ENCODE measurements at regions not wholly inside any gene's neighbourhood (a gene's known extent, or its start where the extent isn't known, plus 50 kb on each side); places are given as distances from the start of the nearest gene placed in this dataset.

DNA sequence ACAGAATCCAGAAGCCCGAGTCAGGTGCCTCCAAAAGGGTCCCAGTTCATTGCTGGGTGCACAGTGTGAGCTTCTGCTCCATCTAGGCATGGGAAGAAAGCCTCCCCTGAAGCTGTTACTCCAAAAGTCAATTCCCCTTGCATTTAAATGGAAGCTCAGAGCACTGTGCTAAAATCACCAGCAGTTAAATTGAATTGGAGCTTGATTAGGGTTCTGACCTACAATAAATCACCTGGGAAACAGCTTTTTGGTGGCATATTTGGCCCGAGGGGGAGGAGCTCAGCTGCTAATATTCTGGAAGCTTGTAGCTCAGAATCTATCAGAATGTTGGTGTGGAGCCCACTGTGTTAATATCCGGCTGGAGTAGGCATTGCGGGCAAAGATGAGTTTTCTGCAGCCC is 87.1 kb upstream of the RGMA start:
- no peak for DNase-seq

DNA sequence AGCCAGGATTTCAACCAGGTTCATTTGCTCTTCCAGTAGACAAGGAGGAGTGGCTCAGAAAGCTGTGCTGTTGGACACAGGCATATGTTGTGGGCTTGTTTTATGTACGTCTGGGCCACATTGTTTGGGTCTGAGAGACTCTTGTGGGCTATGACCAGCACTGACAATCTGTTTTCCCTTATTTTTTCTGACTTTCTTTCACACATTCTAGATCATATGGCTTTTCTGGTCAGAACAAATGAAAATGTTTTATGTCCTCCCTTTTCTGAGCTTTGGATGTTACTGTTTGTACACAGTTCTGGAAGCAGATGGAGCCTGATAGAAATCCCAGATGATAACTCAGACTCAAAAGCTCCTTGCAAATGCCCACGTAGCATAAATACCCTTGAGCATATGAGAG is 85.8 kb upstream of the RGMA start:
- DNase-seq = no peak

DNA sequence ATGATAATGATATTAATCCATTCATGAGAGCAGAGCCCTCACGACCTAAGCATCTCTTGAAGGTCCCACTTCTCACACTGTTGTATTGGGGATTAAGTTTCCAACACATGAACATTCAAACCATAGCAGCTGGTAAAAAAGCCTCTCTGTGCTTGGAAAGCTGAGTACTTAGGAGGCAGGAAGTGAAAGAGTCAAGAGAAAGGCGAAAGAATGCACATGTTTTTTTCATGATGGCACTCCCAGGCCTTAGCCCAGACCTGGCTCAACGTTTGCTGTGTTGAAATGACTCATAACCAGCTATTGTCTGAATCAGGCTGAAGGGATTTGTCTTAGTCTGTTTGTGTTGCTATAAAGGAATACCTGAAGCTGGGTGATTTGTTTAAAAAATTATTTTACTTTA is 84.4 kb upstream of the RGMA start:
- no peak for DNase-seq

DNA sequence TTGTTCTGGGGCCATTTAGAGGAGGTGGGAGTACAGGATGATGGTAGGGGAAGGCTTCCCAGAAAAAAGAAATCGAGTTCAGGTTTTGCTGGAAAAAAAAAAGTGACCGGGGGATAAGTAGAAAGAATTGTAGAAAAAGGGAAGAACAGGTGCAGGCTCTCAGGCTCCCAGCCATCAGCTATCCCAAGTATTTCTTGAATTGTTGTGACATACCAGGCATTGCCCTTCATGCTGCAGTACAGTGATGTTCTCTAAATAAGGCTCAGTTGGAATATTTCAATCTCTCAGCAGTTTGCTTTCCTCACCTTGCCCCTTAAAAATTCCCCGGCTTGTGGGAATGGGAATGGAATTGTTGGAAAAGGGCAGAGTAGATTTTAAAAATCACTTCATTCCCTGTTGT is 82.5 kb upstream of the RGMA start:
- DNase-seq = no peak

DNA sequence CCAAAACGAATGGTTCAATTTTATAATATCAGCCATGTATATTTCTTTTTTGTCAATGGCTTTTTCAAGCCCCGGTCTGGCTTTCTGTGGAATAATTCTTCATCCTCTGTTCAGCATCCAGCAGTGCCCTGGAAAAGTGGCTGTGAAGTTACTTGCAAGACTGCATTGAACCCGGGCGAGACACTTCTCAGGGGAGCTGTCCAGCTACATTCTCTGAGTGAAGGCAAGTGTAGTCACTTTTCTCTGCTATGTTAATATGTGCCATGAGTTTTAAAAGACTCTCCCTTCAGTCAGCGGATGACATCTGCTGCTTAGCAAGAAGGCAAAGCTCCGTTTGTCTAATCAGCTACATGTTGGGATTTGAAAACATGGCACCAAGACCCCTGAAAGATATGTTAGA is 81.3 kb upstream of the RGMA start:
- peak; percentile 25 for DNase-seq

DNA sequence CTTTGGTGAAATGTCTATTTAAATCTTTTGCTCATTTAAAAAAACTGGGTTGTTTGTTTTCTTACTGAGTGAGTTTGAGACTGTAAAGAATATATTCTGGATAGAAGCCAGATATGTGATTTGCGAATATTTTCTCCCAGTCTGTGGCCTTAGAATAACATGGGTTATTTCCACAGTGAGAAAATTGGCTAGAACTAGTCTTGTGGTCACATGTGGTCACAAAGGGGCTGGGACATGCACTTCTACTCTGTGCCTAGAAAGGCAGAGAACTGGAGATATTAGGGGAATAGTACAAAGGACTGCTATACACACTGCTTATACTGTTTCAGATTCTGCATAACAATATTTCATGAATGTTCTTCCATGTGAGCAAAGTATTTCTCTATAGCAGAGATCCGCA is 79.9 kb upstream of the RGMA start:
- DNase-seq = peak; percentile 20

DNA sequence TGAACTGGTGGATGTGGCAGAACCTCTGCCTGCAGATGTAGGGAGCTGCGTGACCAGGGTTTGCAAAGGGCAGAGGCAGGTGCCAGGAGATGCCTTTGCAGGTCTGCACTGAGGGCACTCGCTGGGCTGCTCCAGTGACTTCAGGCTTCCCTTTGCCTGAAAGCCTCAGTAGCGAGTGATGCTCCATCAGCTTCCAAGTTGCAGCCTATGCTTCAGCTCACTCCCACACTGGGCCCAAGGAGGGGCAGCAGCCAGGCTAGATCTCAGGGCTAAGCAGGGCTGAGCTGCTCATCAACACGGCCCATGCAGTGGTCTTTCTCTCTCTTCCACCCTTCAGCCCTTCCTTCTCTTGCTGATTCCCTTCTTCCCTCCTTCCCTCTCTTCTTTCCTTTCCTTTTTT is 78.3 kb upstream of the RGMA start:
- no peak for DNase-seq

DNA sequence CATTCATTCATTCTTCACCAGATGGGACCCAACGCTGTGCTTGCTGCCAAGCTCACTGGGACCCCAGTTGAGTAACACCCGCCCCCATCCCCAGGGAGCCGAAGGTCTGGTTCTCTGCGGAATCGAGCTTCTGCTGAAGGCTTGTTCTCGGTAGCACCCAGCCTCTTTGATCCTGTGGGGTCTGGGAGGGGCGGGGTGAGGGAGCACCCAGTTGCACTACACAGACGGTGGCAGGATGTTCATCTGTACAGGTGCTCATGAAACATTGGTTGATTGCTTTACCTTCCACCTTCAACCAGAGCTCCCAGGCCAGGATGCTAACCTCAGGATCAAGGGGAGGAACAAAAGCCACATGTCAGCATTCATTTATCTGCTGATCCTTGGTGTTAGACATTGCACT is 77.7 kb upstream of the RGMA start:
- no peak for DNase-seq

DNA sequence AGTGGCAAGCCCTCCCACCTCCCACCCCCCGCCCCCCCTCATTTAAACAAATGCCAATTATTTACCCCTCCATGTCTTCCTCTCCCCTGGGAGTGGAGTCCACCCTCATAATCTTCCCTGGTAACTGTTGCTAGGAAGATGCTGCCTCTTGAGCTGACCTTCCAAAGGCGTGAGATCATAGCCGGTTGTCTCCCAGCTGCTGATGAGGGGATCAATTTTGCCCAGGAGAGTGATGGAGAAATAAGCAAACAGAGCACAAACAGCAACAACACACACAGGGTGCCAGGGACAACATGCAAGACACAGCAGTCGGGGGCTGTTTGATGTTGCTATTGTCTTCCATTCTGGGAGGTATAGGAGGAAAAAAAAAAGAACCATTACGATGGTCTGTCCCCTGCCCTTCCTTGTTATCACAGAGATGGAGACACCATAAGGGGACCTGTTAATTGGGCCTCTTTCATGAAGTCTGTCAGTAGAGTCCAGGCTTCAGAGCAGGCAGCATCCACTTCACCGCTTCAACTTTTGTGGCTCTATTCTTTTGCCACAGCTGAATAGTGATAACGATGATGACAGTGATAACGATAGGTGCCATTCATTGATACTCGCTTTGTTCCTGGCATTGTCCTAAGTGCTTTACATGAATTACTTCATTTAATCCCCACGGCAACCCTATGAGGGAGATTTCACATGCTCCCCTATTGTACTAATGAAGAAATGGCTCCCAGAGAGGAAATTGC is 76.9 kb upstream of the RGMA start:
- peak; percentile 69 for DNase-seq

DNA sequence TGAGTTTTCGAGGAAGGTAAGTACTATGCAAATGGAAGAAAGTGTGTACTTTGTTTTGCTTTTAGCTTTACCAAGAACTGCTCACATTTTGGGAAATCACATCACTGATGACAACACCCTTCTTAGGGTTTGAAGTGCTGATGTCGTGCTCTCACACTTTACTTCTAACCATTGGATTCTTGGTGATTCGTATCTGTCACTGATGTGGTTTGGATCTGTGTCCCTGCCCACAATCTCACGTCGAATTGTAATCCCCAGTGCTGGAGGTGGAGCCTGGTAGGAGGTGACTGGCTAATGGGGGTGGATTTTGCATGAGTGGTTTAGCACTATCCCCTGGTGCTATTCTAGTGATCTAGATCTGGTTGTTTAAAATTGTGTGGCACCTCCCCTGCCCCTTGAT is 75.4 kb upstream of the RGMA start:
- DNase-seq = no peak

DNA sequence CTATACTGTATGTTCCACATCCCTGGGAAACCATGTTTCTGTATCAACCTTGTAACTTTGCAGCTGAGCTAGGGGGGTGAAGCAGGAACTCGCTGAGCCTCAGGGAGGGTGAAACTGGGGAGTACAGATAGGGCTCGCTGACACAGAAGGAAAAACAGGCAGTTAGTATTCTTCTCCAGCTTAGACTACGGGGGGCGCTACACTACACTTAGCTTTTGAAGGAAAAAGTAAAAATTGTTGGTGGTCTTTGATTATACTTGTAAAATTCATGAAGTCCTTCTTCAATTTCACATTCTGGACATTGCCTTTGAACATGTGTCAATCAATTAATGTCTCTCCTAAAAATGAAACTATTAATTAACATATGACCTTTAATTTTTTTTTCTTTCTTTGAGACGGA is 73.5 kb upstream of the RGMA start:
- DNase-seq = no peak

DNA sequence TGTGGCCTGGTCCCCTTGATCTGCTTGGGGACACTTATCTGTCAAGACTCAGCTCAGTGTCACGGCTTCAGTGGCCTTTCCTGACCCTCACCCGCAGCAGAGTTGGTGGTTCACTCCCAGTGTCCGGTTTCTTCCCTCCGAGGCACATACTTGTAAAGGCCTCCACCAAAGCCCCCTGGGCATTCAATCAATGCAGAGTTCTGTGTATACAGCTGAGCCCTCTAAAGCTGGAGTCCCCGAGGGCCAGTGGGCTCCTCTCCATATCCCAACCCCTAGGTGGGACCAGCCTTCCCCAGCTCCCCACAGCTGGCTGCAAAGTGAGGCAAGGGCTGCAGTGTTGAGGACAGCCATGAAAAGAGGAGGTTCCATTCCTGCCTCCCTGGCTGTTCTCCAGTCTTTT is 70.9 kb upstream of the RGMA start:
- DNase-seq = peak; percentile 22

DNA sequence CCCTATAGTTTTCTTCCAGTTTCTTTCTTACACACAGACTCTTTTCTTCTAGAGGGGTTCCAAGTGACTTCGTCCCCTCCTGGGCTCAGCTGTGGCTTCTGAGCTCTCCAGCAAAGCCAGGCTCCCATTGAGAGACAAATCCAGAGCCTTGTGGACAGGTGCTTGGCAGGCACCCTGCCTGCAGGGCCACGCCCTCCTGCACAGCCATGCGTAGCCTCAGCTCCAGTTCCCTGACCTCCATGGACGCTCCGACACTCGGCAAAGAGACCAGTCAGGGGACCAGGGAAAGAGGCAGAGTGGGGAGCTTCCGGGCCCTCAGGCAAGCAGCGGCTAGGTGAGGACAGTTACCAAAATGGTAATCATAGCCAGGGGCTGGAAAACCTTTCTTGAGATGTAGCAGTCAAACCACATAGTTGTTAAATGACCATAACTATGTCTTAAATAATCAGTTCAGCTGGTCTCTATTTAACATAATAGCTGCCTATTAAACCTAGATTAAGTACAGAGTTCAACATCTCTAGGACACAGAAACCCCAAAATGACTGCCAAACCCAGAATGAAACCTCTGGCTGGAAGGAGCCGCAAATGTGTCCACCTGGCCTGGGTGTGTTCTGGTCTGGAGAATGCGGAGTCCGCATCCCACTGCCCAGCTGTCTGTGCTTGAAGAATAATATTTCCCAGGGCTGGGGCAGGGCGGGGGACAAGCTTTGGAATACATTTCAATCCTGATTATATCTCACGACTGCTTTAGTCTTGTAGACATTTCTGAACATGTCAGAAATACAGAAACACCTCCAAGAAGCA is 69.3 kb upstream of the RGMA start:
- DNase-seq = no peak

DNA sequence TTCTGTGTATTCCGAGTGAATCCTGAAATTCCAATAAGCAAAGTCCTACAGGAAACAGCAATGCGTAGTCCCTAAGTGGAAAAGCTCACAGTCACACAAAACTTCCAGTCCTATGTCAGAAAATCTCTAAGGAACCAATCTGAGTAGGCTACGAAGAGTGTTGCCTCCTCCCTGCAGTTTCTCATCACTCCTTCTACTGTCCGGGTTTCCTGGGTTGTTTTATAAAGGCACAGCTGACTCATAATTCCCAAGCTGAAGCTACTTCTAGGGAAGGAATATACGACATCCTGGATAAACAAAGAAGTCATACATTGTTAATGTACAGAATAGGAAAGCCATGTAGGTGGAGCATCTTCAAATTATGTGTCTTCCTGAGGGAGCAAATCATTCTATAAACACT is 65.7 kb upstream of the RGMA start:
- no peak for DNase-seq

DNA sequence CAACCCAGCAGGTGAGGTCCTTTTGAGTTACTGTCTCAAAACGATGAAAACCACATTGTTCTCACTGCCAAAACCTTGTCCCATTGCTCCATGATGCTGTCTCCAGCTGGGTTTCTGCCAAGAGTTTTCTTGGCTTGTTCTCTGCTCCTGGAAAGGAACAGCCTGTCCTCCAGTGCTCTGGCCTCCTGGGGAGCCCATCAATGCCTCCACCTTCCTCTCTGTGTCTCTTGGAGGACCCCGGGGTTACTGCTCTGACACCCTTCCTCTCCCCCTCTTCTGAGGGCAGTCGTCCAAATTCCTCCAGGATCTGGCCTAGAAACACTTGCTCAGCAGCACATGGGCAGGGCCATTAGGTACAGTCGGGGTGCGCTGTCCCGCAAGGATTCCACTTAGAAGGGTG is 63.9 kb upstream of the RGMA start:
- DNase-seq = peak; percentile 61

DNA sequence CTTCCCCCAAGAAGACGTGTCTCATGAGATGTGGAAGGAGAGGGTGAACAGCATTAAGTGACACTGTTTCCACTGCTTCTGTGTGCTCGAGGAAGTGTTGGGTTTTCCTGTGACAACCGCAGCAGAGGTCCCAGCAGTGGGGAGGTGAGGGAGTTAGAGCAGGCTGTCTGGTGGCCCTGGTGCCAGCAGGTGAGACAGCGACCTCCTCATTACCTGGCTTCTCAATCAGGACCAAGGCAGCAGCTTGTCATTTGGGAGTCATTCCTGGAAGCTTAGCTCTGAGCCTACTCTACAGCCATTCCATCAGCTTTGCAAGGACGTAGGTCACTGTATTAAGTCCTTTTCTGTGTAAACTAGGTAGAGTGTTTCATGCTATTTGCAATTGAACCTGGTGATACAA is 63.3 kb upstream of the RGMA start:
- DNase-seq = no peak

DNA sequence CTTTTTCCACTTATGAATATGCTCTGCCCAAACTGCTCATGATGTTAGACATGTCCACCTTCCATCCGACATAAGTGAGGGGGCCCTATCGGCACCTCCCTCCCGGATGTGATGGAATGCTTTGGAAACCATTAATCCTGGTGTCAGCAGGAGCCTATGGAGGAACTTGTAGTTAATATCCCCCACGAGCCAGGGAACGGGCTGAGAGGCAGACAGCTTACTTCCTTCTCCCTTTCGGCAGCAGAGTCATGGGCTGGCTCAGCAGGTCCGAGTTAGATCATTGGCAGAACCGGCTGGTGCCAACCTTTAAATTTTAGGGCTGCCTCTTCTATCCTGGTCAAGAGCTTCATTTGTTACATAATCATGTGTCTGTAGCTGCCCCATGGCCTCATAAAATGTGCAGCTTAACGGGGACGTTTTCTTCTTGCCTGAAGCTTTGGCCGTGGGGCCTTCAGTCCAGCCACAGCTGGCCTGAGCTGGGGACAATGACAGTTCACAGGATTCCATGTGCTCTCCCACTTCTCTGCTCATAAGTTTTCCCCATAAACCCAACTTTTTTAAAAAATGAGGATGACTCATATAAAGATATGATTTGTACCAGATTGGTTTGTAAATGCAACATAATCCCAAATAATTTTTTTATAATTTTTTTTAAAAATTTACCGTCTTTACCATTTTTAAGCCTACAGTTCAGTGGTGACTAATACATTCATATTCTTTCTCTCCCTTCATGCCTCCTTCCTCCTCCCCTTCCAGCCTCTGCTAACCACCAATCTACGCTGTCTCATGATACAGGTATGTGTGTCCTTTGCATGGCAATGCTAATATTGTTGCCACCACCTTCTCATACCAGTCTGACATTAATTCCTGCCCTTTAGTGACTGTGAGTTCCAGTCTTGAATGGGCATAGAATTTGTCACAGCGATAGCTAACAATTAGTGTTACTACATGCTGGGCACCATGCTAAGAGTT is 62.2 kb upstream of the RGMA start:
- DNase-seq = no peak

DNA sequence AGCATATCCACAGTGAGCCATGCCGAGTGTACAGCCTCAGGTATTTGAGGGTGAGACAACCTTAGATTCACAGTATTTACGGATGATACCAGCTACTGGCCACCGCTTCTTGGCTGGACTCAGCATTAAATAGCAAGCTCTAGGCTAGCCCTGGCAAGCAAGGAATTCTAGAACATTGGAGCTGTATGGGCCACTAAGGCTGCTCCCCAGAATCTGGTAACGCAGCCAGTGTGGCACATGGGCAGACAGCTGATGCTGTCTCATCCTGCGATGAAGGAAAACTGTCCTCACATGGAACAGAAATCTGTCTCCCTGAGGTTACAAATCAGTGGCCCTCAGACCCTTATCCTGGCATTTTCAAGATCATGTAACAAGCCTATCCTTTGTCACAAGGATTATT is 57.6 kb upstream of the RGMA start:
- no peak for DNase-seq

DNA sequence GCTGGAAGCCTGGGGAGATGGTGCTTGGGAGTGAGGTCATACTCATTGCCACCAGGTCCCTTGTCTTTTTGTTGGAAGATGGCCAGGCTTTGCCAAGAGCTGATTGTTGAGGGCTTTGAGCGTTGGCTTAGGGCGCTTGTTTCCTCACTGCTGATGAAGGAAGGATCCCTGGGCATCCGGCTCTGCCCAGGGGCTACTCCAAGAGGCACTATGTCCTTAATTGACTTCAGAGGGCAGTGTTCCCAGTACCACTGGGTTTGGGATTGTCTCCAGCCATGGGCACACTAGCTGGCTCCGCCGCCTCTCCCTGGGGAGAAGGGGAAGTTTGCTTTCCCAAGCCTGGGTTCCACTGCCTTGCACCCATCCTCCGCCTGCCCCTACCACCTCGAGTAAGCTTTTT is 57.2 kb upstream of the RGMA start:
- DNase-seq = no peak

DNA sequence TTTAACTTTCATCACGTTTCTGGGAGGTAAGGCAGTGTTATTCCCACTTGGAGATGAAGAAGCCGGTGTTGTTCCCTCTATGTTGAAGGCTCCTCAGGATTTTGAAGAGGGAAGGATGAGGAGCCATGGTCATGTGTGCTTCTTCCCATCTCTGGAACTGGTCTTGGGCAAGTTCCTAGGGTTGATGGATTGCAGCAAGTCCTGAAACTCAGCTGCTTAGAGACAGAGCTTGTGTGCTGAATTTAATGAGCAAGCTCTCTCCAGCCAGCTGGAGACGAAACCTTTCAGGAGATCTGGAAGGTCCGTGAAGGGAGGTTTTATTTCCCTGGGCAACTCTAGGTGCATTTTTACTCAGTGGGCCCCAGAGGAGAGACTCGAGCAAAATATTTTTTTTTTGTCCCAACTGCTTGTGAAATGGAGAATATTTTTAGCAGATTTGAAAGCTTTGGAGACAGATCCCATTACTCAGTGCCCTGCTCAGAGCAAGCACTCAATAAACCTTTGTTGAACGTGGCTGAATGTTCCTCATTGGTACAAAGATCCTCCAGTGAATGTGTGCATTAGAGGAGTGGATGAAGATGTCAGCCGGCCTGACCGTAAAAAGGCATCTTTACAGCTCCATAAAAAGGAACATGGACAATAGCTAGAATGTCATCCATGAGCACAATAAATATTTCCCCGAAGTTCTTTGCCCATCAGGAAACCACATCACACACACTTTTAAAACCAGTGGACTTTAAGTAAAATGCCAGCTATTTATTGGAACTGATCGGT is 55.6 kb upstream of the RGMA start:
- DNase-seq = no peak

DNA sequence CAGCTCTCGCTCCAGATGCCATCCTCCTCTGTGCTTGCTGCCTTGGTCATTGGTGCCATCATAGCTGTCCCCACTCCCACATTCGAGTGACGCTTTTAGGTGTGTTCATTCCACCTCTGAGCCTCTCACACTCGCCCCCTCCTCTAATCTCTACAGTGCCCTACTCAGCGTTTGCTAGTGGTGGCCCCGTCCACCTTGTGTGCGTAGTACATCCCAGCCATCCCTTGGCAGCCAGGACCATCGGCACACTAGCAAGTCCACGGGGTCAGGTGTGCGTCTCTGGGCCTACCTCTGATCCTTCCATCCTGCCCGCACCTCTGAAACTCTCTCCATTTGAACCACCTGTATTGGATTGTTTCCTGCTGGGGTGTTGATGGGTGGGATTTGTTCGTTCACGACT is 54.2 kb upstream of the RGMA start:
- DNase-seq = no peak

DNA sequence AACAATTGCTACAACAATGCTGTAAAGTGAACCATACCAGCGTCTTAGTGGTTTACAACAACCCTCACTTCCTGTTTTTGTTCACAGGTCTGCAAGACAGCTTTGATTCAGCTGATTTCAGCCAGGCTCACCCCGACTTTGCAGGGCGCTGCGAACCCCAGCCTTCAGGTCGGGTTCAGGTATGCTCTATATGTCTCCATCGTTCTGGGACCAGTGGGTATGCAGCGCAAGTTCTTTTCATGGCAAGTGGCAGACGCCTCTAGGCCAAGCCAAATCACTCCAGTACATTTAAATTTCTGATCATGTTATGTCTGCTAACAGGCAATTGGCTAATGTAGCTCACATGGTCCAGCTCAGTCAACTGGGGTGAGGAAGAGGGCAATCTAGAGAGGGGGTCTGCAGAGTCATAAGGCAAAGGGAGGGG is 52.4 kb upstream of the RGMA start:
- no peak for DNase-seq

DNA sequence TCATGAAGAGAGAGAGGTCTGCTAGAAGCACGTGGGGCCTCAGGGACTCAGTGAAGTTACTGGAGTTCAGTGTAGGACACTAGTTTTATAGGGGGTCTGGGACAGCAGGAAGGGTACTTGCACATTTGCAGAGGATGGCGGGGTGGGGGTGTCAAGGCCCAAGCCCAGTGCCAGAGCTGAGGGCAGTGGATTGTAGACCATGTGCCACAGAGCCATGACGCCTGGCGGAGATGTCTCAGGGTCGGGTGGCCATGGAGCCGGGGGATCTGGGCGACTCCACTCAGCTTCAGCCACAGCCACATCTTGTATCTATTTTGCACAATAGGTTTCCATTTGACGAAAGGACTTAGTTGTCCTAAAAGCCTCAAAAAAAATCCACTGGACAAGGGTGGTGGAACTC is 50.4 kb upstream of the RGMA start:
- DNase-seq = no peak
